IMR-90 (cell line): ENCODE measurements at regions not wholly inside any gene's neighbourhood (a gene's known extent, or its start where the extent isn't known, plus 50 kb on each side); places are given as distances from the start of the nearest gene placed in this dataset.

ENCODE experiments used
- ATAC-seq: fragments of 200-7000 bp; cut with Tn5 transposase; 2 replicates; pipeline ENCODE4 v1.9.1; 2020; ENCODE audit warnings: low read depth, mild to moderate bottlenecking, moderate library complexity
- BruUV-seq: library from RNA; stranded (reverse); fragments of 400-500 nt; replicated peaks from 2 replicates; lab custom pipeline; 2021; lab: Mats Ljungman, UMichigan
- CTCF ChIA-PET: fragments of 300-600 bp; formaldehyde crosslinking; extraction: SDS; loops from one replicate; lab custom pipeline; 2021; ENCODE audit warnings: antibody characterized with exemption; lab: Yijun Ruan, JAX
- POLR2A ChIA-PET: fragments of 300-600 bp; sonication (Branson Sonifier 250); formaldehyde crosslinking; loops from one replicate; lab custom pipeline; 2022; ENCODE audit warnings: antibody characterized with exemption; ENCODE audit not compliant: unreplicated experiment; lab: Charles Lee
- DNase-seq: peaks from one replicate; pipeline ENCODE4 v3.0.0; 2013
- H2AFZ ChIP-seq: replicated peaks from 2 replicates; pipeline ENCODE3; 2013; ENCODE audit warnings: low read length, mild to moderate bottlenecking; ENCODE audit not compliant: poor library complexity
- H2AK5ac ChIP-seq: 2 replicates; pipeline ENCODE4 v1.6.1; 2013; ENCODE audit warnings: low read depth, low read length, inconsistent platforms
- H2AK9ac ChIP-seq: replicated peaks from 2 replicates; pipeline ENCODE3; 2013; ENCODE audit warnings: mild to moderate bottlenecking, low read depth, low read length, moderate library complexity; ENCODE audit not compliant: poor library complexity
- H2BK120ac ChIP-seq: 2 replicates; pipeline ENCODE4 v1.6.1; 2013; ENCODE audit warnings: low read depth, low read length, inconsistent platforms
- H2BK15ac ChIP-seq: 3 replicates; pipeline ENCODE4 v1.6.1; 2013; ENCODE audit warnings: low read depth, low read length, inconsistent platforms
- H2BK20ac ChIP-seq: 2 replicates; pipeline ENCODE4 v1.6.1; 2013; ENCODE audit warnings: low read depth, mild to moderate bottlenecking, inconsistent platforms, low read length, moderate library complexity
- H2BK5ac ChIP-seq: 2 replicates; pipeline ENCODE4 v1.6.1; 2013; ENCODE audit warnings: mild to moderate bottlenecking, low read depth, low read length, inconsistent platforms; ENCODE audit not compliant: poor library complexity, severe bottlenecking
- H3K14ac ChIP-seq: replicated peaks from 2 replicates; pipeline ENCODE4 v1.6.1; 2013; ENCODE audit warnings: low read depth, low read length, inconsistent platforms
- H3K18ac ChIP-seq: 2 replicates; pipeline ENCODE4 v1.6.1; 2013; ENCODE audit warnings: low read depth, low read length, control low read depth
- H3K23ac ChIP-seq: 2 replicates; pipeline ENCODE4 v1.6.1; 2013; ENCODE audit warnings: low read depth, low read length, inconsistent platforms
- H3K27ac ChIP-seq: 2 replicates; pipeline ENCODE4 v1.5.1; 2013; ENCODE audit warnings: mild to moderate bottlenecking, control low read depth, low read length; ENCODE audit not compliant: insufficient read depth
- H3K27me3 ChIP-seq: 2 replicates; pipeline ENCODE4 v1.6.1; 2013; ENCODE audit warnings: low read length; ENCODE audit not compliant: control insufficient read depth, insufficient read depth
- H3K36me3 ChIP-seq: 2 replicates; pipeline ENCODE4 v1.6.1; 2013; ENCODE audit warnings: low read length, mixed read lengths; ENCODE audit not compliant: control insufficient read depth, insufficient read depth
- H3K4ac ChIP-seq: 2 replicates; pipeline ENCODE4 v1.6.1; 2013; ENCODE audit warnings: low read depth, low read length, inconsistent platforms
- H3K4me1 ChIP-seq: 2 replicates; pipeline ENCODE4 v1.6.1; 2013; ENCODE audit warnings: low read length, mixed read lengths; ENCODE audit not compliant: control insufficient read depth, insufficient read depth
- H3K4me2 ChIP-seq: 2 replicates; pipeline ENCODE4 v1.6.1; 2013; ENCODE audit warnings: low read depth, mild to moderate bottlenecking, control low read depth, low read length, moderate library complexity
- H3K4me3 ChIP-seq: 2 replicates; pipeline ENCODE4 v1.5.1; 2013; ENCODE audit warnings: low read depth, mild to moderate bottlenecking, control low read depth, low read length, moderate library complexity; ENCODE audit not compliant: insufficient read depth
- H3K56ac ChIP-seq: 2 replicates; pipeline ENCODE4 v1.6.1; 2013; ENCODE audit warnings: low read length, inconsistent platforms; ENCODE audit not compliant: insufficient read depth; ENCODE audit errors: extremely low read depth
- H3K79me1 ChIP-seq, 2 experiments: 2 replicates each; pipeline ENCODE4 v1.6.1; 2013; ENCODE audit warnings: low read length in 2 of 2, inconsistent platforms in 1 of 2, low read depth in 1 of 2
- H3K9ac ChIP-seq: 2 replicates; pipeline ENCODE4 v1.6.1; 2013; ENCODE audit warnings: low read depth, low read length, control low read depth
- H3K9me1 ChIP-seq: 2 replicates; pipeline ENCODE4 v1.6.1; 2013; ENCODE audit warnings: low read length, inconsistent platforms; ENCODE audit not compliant: insufficient read depth
- H3K9me3 ChIP-seq: 2 replicates; pipeline ENCODE4 v1.6.1; 2013; ENCODE audit warnings: low read length; ENCODE audit not compliant: control insufficient read depth, insufficient read depth
- H4K20me1 ChIP-seq: 2 replicates; pipeline ENCODE4 v1.6.1; 2013; ENCODE audit warnings: low read length, inconsistent platforms; ENCODE audit not compliant: insufficient read depth
- H4K5ac ChIP-seq: 2 replicates; pipeline ENCODE4 v1.6.1; 2013; ENCODE audit warnings: mild to moderate bottlenecking, low read depth, low read length, control low read depth
- H4K8ac ChIP-seq, 2 experiments: 2 replicates each; pipeline ENCODE4 v1.6.1; 2013; ENCODE audit warnings: low read depth in 2 of 2, low read length in 2 of 2, control low read depth in 1 of 2, inconsistent platforms in 1 of 2
- H4K91ac ChIP-seq: 2 replicates; pipeline ENCODE4 v1.6.1; 2013; ENCODE audit warnings: low read depth, low read length, inconsistent platforms; ENCODE audit not compliant: insufficient read depth
- CEBPB ChIP-seq: IDR thresholded peaks from 2 replicates; pipeline ENCODE4 v1.6.1; 2012; ENCODE audit warnings: low read depth, low read length, improper control_type of control experiment
- CHD1 ChIP-seq: IDR thresholded peaks from 2 replicates; pipeline ENCODE4 v1.6.1; 2012; ENCODE audit warnings: low read depth, low read length, improper control_type of control experiment
- CTCF ChIP-seq: conservative IDR thresholded peaks from 2 replicates; pipeline ENCODE4 v1.5.1; 2012; ENCODE audit warnings: mild to moderate bottlenecking, low read depth, low read length, improper control_type of control experiment
- NFE2L2 ChIP-seq: fragments of 150-350 bp; IDR thresholded peaks from 2 replicates; pipeline ENCODE4 v1.6.1; 2016; ENCODE audit warnings: low read depth, mild to moderate bottlenecking, low read length
- POLR2A ChIP-seq: IDR thresholded peaks from 2 replicates; pipeline ENCODE4 v1.6.1; 2012; ENCODE audit warnings: mild to moderate bottlenecking, low read depth, low read length
- RAD21 ChIP-seq: IDR thresholded peaks from 2 replicates; pipeline ENCODE4 v1.6.1; 2012; ENCODE audit warnings: low read length, improper control_type of control experiment
- RFX5 ChIP-seq: IDR thresholded peaks from 2 replicates; pipeline ENCODE4 v1.8.0; 2012; ENCODE audit warnings: low read depth, mild to moderate bottlenecking, low read length, moderate library complexity
- WGBS, 2 experiments: methylation state at CpG; one replicate each; pipeline versions ENCODE4 v1.1.5 to v1.1.7; 2013; ENCODE audit warnings: missing lambda C conversion rate in 2 of 2; ENCODE audit not compliant: insufficient read length in 1 of 2; ENCODE audit errors: extremely low coverage in 2 of 2; 5-methylcytosine and 5-hydroxymethylcytosine counted together
- dilution Hi-C: fragments of 300-500 bp; cut with HindIII; formaldehyde crosslinking; loops from one replicate; pipeline ENCODE4 v1.14.3; 2018; ENCODE audit warnings: low sequenced_read_pairs; ENCODE audit not compliant: unreplicated experiment
- in situ Hi-C: fragments of 300-500 bp; cut with MboI; formaldehyde crosslinking; loops from 3 replicates; pipeline ENCODE4 v1.14.3; 2019; ENCODE audit warnings: low sequenced_read_pairs, inconsistent platforms, mixed read lengths
- intact Hi-C: fragments of 100-400 bp; cut with micrococcal nuclease; formaldehyde crosslinking; loops from 2 replicates; pipeline ENCODE4 v1.10.0; 2022

DNA sequence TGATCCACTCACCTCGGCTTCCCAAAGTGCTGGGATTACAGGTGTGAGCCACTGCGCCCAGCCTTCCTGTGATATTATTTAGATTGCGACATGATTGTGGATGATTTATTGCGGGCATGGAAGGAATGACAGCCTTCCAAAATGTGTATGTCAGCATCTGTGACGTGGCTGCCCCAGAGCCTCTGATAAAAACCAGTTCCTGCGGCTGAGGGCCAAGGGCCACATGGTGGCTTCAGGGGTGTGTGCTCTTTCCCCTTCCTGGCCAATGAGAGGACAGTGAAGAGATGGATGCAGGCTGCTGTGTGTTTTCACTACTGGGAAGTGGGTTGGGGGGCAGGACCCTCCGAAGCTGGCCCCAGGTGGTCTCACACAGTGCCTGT lies 57.4 kb upstream of the HGFAC start:
- POLR2A ChIA-PET: no interaction called here
- Histone ChIP-seq H4K20me1 (peaks cover 6% of the 10 kb centered on the region), H3K79me1 (peaks cover 0 to 18% of the 10 kb centered on the region in 2 experiments; a peak in 2 of 4 replicates), H3K18ac (no peak overlapping the region), H3K4me3 (no peak overlapping the region), H3K14ac (no peak overlapping the region), H2AK5ac (no peak overlapping the region), H2BK5ac (no peak overlapping the region), H3K27me3 (no peaks in the 10 kb centered on the region), H2BK15ac (no peak overlapping the region), H3K9ac (no peak overlapping the region), H3K23ac (no peak overlapping the region), H3K9me1 (no peaks in the 10 kb centered on the region), H2AFZ (no peak overlapping the region), H3K27ac (no peak overlapping the region), H3K36me3 (no peaks in the 10 kb centered on the region), H2BK120ac (no peak overlapping the region), H4K91ac (no peak overlapping the region), H3K4ac (no peak overlapping the region), H3K56ac (no peak overlapping the region), H4K8ac (no peak overlapping the region), H2AK9ac (no peak overlapping the region), H2BK20ac (no peak overlapping the region), H4K5ac (no peak overlapping the region), H3K4me1 (peaks cover 17% of the 10 kb centered on the region), H3K4me2 (no peak overlapping the region), H3K9me3 (peaks cover 6% of the 10 kb centered on the region)
- intact Hi-C loops (no loop called here), dilution Hi-C loops (no loop called here), in situ Hi-C loops (no loop called here)
- no peak for TF ChIP-seq RFX5
- TF ChIP-seq RAD21: no peak
- TF ChIP-seq NFE2L2: no peak
- no peak for TF ChIP-seq POLR2A
- TF ChIP-seq CTCF: no peak
- TF ChIP-seq CEBPB: peak; percentile 72
- no peak for TF ChIP-seq CHD1
- CTCF ChIA-PET: no interaction called here
- 100% methylated on average over 4 of the region's 7 CpGs; no CpG with 5 or more reads in 1 of the 2 experiments for WGBS, 2 experiments
- DNase-seq (no peak), ATAC-seq (no peak)
- BruUV-seq: no TSS peak
